ENCODE measurements at regions not wholly inside any gene's neighbourhood (a gene's known extent, or its start where the extent isn't known, plus 50 kb on each side); places are given as distances from the start of the nearest gene placed in this dataset.

GRCh38 chr2:235345745-235346144 is 148.1 kb upstream of the AGAP1 start:
- no peak for DNase-seq (ENCODE audit: low read depth, low spot score)
- no peak overlapping the region for H3K27ac ChIP-seq (ENCODE audit: low read length)
- H3K9me3 ChIP-seq (ENCODE audit: control insufficient read depth, insufficient read depth, low read length) = no peaks in the 10 kb centered on the region
- H3K4me3 ChIP-seq (ENCODE audit: low read length) = no peak overlapping the region
- no peaks in the 10 kb centered on the region for H3K4me1 ChIP-seq (ENCODE audit: control insufficient read depth, insufficient read depth, low read length)
- 100% methylated on average over 1 of the region's 1 CpG for WGBS (ENCODE audit: insufficient coverage, insufficient read length)
- no peaks in the 10 kb centered on the region for H3K27me3 ChIP-seq (ENCODE audit: control insufficient read depth, insufficient read depth, low read length)
- no peaks in the 10 kb centered on the region for H3K36me3 ChIP-seq (ENCODE audit: control insufficient read depth, insufficient read depth, low read length)

- Histone ChIP-seq H3K4me1 (ENCODE audit: control insufficient read depth, insufficient read depth, low read length) (no peaks in the 10 kb centered on the region), H3K4me3 (ENCODE audit: low read length) (no peak overlapping the region), H3K9me3 (ENCODE audit: control insufficient read depth, insufficient read depth, low read length) (no peaks in the 10 kb centered on the region), H3K27me3 (ENCODE audit: control insufficient read depth, insufficient read depth, low read length) (no peaks in the 10 kb centered on the region), H3K27ac (ENCODE audit: low read length) (no peak overlapping the region), H3K36me3 (ENCODE audit: control insufficient read depth, insufficient read depth, low read length) (no peaks in the 10 kb centered on the region)
- WGBS (ENCODE audit: insufficient coverage, insufficient read length) = no CpG with 5 or more reads among the region's 8 CpGs
- DNase-seq (ENCODE audit: low read depth, low spot score) = no peak
Measured at GRCh38 chr2:235347691-235348090, 146.2 kb upstream of the AGAP1 start.

GRCh38 chr2:235348329-235348728 is 145.5 kb upstream of the AGAP1 start:
- Histone ChIP-seq H3K36me3 (ENCODE audit: control insufficient read depth, insufficient read depth, low read length) (no peaks in the 10 kb centered on the region), H3K9me3 (ENCODE audit: control insufficient read depth, insufficient read depth, low read length) (no peaks in the 10 kb centered on the region), H3K4me1 (ENCODE audit: control insufficient read depth, insufficient read depth, low read length) (no peaks in the 10 kb centered on the region), H3K4me3 (ENCODE audit: low read length) (no peak overlapping the region), H3K27ac (ENCODE audit: low read length) (no peak overlapping the region), H3K27me3 (ENCODE audit: control insufficient read depth, insufficient read depth, low read length) (no peaks in the 10 kb centered on the region)
- WGBS (ENCODE audit: insufficient coverage, insufficient read length) = no CpG with 5 or more reads among the region's 8 CpGs
- DNase-seq (ENCODE audit: low read depth, low spot score) = no peak

GRCh38 chr2:235350234-235350633 is 143.6 kb upstream of the AGAP1 start:
- no peak for DNase-seq (ENCODE audit: low read depth, low spot score)
- Histone ChIP-seq H3K27ac (ENCODE audit: low read length) (no peak overlapping the region), H3K36me3 (ENCODE audit: control insufficient read depth, insufficient read depth, low read length) (no peaks in the 10 kb centered on the region), H3K4me3 (ENCODE audit: low read length) (no peak overlapping the region), H3K9me3 (ENCODE audit: control insufficient read depth, insufficient read depth, low read length) (no peaks in the 10 kb centered on the region), H3K27me3 (ENCODE audit: control insufficient read depth, insufficient read depth, low read length) (no peaks in the 10 kb centered on the region), H3K4me1 (ENCODE audit: control insufficient read depth, insufficient read depth, low read length) (no peaks in the 10 kb centered on the region)
- no CpG with 5 or more reads among the region's 4 CpGs for WGBS (ENCODE audit: insufficient coverage, insufficient read length)

- no peak for DNase-seq (ENCODE audit: low read depth, low spot score)
- no peaks in the 10 kb centered on the region for H3K4me1 ChIP-seq (ENCODE audit: control insufficient read depth, insufficient read depth, low read length)
- no peak overlapping the region for H3K27ac ChIP-seq (ENCODE audit: low read length)
- H3K27me3 ChIP-seq (ENCODE audit: control insufficient read depth, insufficient read depth, low read length) = no peaks in the 10 kb centered on the region
- no peaks in the 10 kb centered on the region for H3K9me3 ChIP-seq (ENCODE audit: control insufficient read depth, insufficient read depth, low read length)
- no CpG with 5 or more reads among the region's 4 CpGs for WGBS (ENCODE audit: insufficient coverage, insufficient read length)
- no peaks in the 10 kb centered on the region for H3K36me3 ChIP-seq (ENCODE audit: control insufficient read depth, insufficient read depth, low read length)
- H3K4me3 ChIP-seq (ENCODE audit: low read length) = no peak overlapping the region
Measured at GRCh38 chr2:235352541-235352940, 141.3 kb upstream of the AGAP1 start.

GRCh38 chr2:235357881-235358280 is 136.0 kb upstream of the AGAP1 start:
- Histone ChIP-seq H3K4me3 (ENCODE audit: low read length) (no peak overlapping the region), H3K4me1 (ENCODE audit: control insufficient read depth, insufficient read depth, low read length) (no peaks in the 10 kb centered on the region), H3K9me3 (ENCODE audit: control insufficient read depth, insufficient read depth, low read length) (no peaks in the 10 kb centered on the region), H3K27me3 (ENCODE audit: control insufficient read depth, insufficient read depth, low read length) (no peaks in the 10 kb centered on the region), H3K27ac (ENCODE audit: low read length) (no peak overlapping the region), H3K36me3 (ENCODE audit: control insufficient read depth, insufficient read depth, low read length) (no peaks in the 10 kb centered on the region)
- DNase-seq (ENCODE audit: low read depth, low spot score) = no peak
- no CpG with 5 or more reads among the region's 17 CpGs for WGBS (ENCODE audit: insufficient coverage, insufficient read length)

- no CpG with 5 or more reads among the region's 9 CpGs for WGBS (ENCODE audit: insufficient coverage, insufficient read length)
- no peak for DNase-seq (ENCODE audit: low read depth, low spot score)
Measured at GRCh38 chr2:235358981-235359471, 134.8 kb upstream of the AGAP1 start.

GRCh38 chr2:235360446-235360845 is 133.4 kb upstream of the AGAP1 start:
- H3K27ac ChIP-seq (ENCODE audit: low read length) = no peak overlapping the region
- H3K4me1 ChIP-seq (ENCODE audit: control insufficient read depth, insufficient read depth, low read length) = no peaks in the 10 kb centered on the region
- H3K27me3 ChIP-seq (ENCODE audit: control insufficient read depth, insufficient read depth, low read length) = no peaks in the 10 kb centered on the region
- DNase-seq (ENCODE audit: low read depth, low spot score) = no peak
- H3K9me3 ChIP-seq (ENCODE audit: control insufficient read depth, insufficient read depth, low read length) = no peaks in the 10 kb centered on the region
- H3K36me3 ChIP-seq (ENCODE audit: control insufficient read depth, insufficient read depth, low read length) = no peaks in the 10 kb centered on the region
- H3K4me3 ChIP-seq (ENCODE audit: low read length) = no peak overlapping the region
- WGBS (ENCODE audit: insufficient coverage, insufficient read length) = no CpG with 5 or more reads among the region's 4 CpGs

More at GRCh38 chr2:235358981-235359471, 134.8 kb upstream of the AGAP1 start:
- Histone ChIP-seq H3K4me3 (ENCODE audit: low read length) (no peak overlapping the region), H3K36me3 (ENCODE audit: control insufficient read depth, insufficient read depth, low read length) (no peaks in the 10 kb centered on the region), H3K27me3 (ENCODE audit: control insufficient read depth, insufficient read depth, low read length) (no peaks in the 10 kb centered on the region), H3K27ac (ENCODE audit: low read length) (no peak overlapping the region), H3K4me1 (ENCODE audit: control insufficient read depth, insufficient read depth, low read length) (no peaks in the 10 kb centered on the region), H3K9me3 (ENCODE audit: control insufficient read depth, insufficient read depth, low read length) (no peaks in the 10 kb centered on the region)

- no peaks in the 10 kb centered on the region for H3K27me3 ChIP-seq (ENCODE audit: control insufficient read depth, insufficient read depth, low read length)
- no peak overlapping the region for H3K4me3 ChIP-seq (ENCODE audit: low read length)
- no peaks in the 10 kb centered on the region for H3K36me3 ChIP-seq (ENCODE audit: control insufficient read depth, insufficient read depth, low read length)
- DNase-seq (ENCODE audit: low read depth, low spot score) = no peak
- no peak overlapping the region for H3K27ac ChIP-seq (ENCODE audit: low read length)
- no peaks in the 10 kb centered on the region for H3K4me1 ChIP-seq (ENCODE audit: control insufficient read depth, insufficient read depth, low read length)
- no CpG with 5 or more reads among the region's 4 CpGs for WGBS (ENCODE audit: insufficient coverage, insufficient read length)
- no peaks in the 10 kb centered on the region for H3K9me3 ChIP-seq (ENCODE audit: control insufficient read depth, insufficient read depth, low read length)
Measured at GRCh38 chr2:235365743-235366142, 128.1 kb upstream of the AGAP1 start.

GRCh38 chr2:235366390-235366789 is 127.5 kb upstream of the AGAP1 start:
- WGBS (ENCODE audit: insufficient coverage, insufficient read length) = no CpG with 5 or more reads among the region's 6 CpGs
- Histone ChIP-seq H3K9me3 (ENCODE audit: control insufficient read depth, insufficient read depth, low read length) (no peaks in the 10 kb centered on the region), H3K27me3 (ENCODE audit: control insufficient read depth, insufficient read depth, low read length) (no peaks in the 10 kb centered on the region), H3K36me3 (ENCODE audit: control insufficient read depth, insufficient read depth, low read length) (no peaks in the 10 kb centered on the region), H3K4me3 (ENCODE audit: low read length) (no peak overlapping the region), H3K4me1 (ENCODE audit: control insufficient read depth, insufficient read depth, low read length) (no peaks in the 10 kb centered on the region), H3K27ac (ENCODE audit: low read length) (no peak overlapping the region)
- no peak for DNase-seq (ENCODE audit: low read depth, low spot score)

GRCh38 chr2:235366807-235367206 is 127.0 kb upstream of the AGAP1 start:
- H3K4me1 ChIP-seq (ENCODE audit: control insufficient read depth, insufficient read depth, low read length) = no peaks in the 10 kb centered on the region
- no peak for DNase-seq (ENCODE audit: low read depth, low spot score)
- no peaks in the 10 kb centered on the region for H3K36me3 ChIP-seq (ENCODE audit: control insufficient read depth, insufficient read depth, low read length)
- H3K27ac ChIP-seq (ENCODE audit: low read length) = no peak overlapping the region
- no CpG with 5 or more reads among the region's 8 CpGs for WGBS (ENCODE audit: insufficient coverage, insufficient read length)
- no peaks in the 10 kb centered on the region for H3K27me3 ChIP-seq (ENCODE audit: control insufficient read depth, insufficient read depth, low read length)
- H3K9me3 ChIP-seq (ENCODE audit: control insufficient read depth, insufficient read depth, low read length) = no peaks in the 10 kb centered on the region
- no peak overlapping the region for H3K4me3 ChIP-seq (ENCODE audit: low read length)

All from iPS DF 6.9 (cell line).